Pancreas (tissue), 10 donors: ENCODE measurements at regions not wholly inside any gene's neighbourhood (a gene's known extent, or its start where the extent isn't known, plus 50 kb on each side); places are given as distances from the start of the nearest gene placed in this dataset.
"Not testable (repeated sequence)": the region's sequence is repeated elsewhere in the genome, so short reads cannot be mapped to it uniquely, and the experiment has no call there.

Experiments used
- ATAC-seq, 4 donors: fragments of 200-7000 bp; cut with Tn5 transposase; one replicate each; pipeline versions ENCODE4 v1.8.0 to v1.9.1; 2020; ENCODE audit warnings: mild to moderate bottlenecking in 4 of 4, moderate library complexity in 4 of 4
- DNase-seq, 6 donors: peaks; one replicate each; pipeline ENCODE4 v3.0.0-alpha.2; 2020
- FAIRE-seq: peaks from 2 replicates; lab custom pipeline; 2012; peaks lifted over from hg19 to GRCh38; lab: Jason Lieb, UNC
- H3K27ac ChIP-seq, 4 donors: fragments of 200-600 bp; sonication (generic); 1 replicate in 3 of 4; 2 replicates in 1 of 4; pipeline versions ENCODE4 v1.5.0 to v1.8.0; 2020
- H3K27me3 ChIP-seq, 4 donors: fragments of 200-600 bp; one replicate each; pipeline ENCODE4 v1.8.0; 2021
- H3K36me3 ChIP-seq, 3 donors: fragments of 200-600 bp; sonication (generic) in 1 of 3; one replicate each; pipeline versions ENCODE4 v1.5.0 to v1.8.0; 2020 to 2021
- H3K4me1 ChIP-seq, 3 donors: fragments of 200-600 bp; one replicate each; pipeline ENCODE4 v1.8.0; 2021
- H3K4me3 ChIP-seq, 4 donors: fragments of 200-600 bp; sonication (generic) in 2 of 4; one replicate each; pipeline versions ENCODE4 v1.5.0 to v1.8.0; 2020 to 2021
- H3K9me3 ChIP-seq, 4 donors: fragments of 200-600 bp; one replicate each; pipeline ENCODE4 v1.8.0; 2021
- WGBS, 2 donors: extraction: QIAGEN DNeasy Blood & Tissue Kit; methylation state at CpG; one replicate each; pipeline ENCODE4 v1.1.7; 2013; 5-methylcytosine and 5-hydroxymethylcytosine counted together
- intact Hi-C, 3 donors: fragments of 100-400 bp; cut with DNase I; formaldehyde crosslinking; loops; one replicate each; pipeline versions ENCODE4 v1.11.1 to v1.14.2; 2022
- TF ChIP-seq, protein P1 (sequence below), 4 donors: fragments of 200-600 bp; sonication (generic) in 3 of 4; IDR thresholded peaks; one replicate each; pipeline versions ENCODE4 v1.5.0 to v1.8.0; 2021; ENCODE audit warnings: antibody characterized with exemption in 4 of 4
- donor health status: healthy with polysubstance abuse.
- donor health status: DM: no; HTN: no; CAD: no; lungs with moderate emphysema.
- donor health status: DM: no; HTN: no; CAD: no.
- donor health status: control.
- donor health status: control.
- donor health status: Bipolar disorder and iron deficiency.
- donor health status: DM: yes; HTN: yes; CAD: no.
- donor health status: DM: no; HTN: no; CAD: no.
- donor health status: DM: no; HTN: no; CAD: no.
- donor health status: DM: yes; HTN: yes; CAD: no.

DNA sequence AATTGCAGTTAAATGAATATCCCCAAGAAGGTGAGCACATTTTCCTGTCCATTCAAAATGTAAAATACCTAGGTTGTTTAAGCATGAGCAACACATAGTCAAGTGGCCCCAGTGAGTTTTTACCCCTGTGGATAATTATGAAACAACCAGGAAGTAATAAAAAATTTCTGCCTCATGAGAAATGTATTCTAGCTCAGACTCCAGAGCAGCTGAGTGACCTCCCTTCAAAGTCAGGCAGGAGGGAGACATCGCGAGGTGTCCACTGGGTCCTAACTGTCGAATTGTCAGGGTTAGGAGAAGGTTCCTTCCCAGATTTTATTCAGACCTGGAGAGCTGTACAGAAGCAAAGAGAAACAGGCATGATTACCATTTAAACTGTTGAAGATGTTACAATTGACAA lies 416.6 kb upstream of the SMIM21 start:
- no peaks in the 10 kb centered on the region for H3K4me1 ChIP-seq
- 69 to 76% methylated on average over 3 of the region's 3 CpGs for WGBS, 2 donors
- TF ChIP-seq, protein P1, sequence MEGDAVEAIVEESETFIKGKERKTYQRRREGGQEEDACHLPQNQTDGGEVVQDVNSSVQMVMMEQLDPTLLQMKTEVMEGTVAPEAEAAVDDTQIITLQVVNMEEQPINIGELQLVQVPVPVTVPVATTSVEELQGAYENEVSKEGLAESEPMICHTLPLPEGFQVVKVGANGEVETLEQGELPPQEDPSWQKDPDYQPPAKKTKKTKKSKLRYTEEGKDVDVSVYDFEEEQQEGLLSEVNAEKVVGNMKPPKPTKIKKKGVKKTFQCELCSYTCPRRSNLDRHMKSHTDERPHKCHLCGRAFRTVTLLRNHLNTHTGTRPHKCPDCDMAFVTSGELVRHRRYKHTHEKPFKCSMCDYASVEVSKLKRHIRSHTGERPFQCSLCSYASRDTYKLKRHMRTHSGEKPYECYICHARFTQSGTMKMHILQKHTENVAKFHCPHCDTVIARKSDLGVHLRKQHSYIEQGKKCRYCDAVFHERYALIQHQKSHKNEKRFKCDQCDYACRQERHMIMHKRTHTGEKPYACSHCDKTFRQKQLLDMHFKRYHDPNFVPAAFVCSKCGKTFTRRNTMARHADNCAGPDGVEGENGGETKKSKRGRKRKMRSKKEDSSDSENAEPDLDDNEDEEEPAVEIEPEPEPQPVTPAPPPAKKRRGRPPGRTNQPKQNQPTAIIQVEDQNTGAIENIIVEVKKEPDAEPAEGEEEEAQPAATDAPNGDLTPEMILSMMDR (IDR thresholded peaks at IDR 0.05), result no peak

DNA sequence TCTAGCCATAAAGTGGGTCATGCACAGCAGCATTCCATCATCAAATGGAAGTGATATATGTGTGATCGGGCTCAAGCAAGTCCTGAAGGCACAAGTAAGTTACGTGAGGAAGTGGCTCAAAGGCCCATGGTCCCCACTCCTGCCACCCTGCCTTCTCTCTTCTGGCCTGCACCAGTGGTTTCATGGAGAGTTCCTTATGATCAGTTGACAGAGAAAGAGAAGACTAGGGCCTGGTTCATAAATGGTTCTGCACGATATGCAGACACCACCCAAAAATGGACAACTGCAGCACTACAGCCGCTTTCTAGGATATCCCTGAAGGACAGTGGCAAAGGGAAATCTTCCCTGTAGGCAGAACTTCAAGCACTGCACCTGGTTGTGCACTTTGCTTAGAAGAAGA lies 412.6 kb upstream of the SMIM21 start:
- WGBS, 2 donors, result 65 to 69% methylated on average over 4 of the region's 4 CpGs
- Histone ChIP-seq H3K4me3 (no peak overlapping the region), H3K27me3 (no peaks in the 10 kb centered on the region), H3K9me3 (no peaks in the 10 kb centered on the region), H3K36me3 (no peaks in the 10 kb centered on the region), H3K4me1 (no peaks in the 10 kb centered on the region), H3K27ac (no peak overlapping the region)
- intact Hi-C loops, result no loop called here
- DNase-seq (no peak), FAIRE-seq (no peak), ATAC-seq (no peak)
- TF ChIP-seq, protein P1 (IDR thresholded peaks at IDR 0.05), result no peak

More for the DNA sequence above, 416.6 kb upstream of the SMIM21 start:
- Histone ChIP-seq H3K27ac (no peak overlapping the region), H3K36me3 (no peaks in the 10 kb centered on the region), H3K27me3 (no peaks in the 10 kb centered on the region), H3K4me3 (no peak overlapping the region), H3K9me3 (no peaks in the 10 kb centered on the region)
- ATAC-seq (no peak), FAIRE-seq (no peak), DNase-seq (no peak)
- intact Hi-C loops, result no loop called here

DNA sequence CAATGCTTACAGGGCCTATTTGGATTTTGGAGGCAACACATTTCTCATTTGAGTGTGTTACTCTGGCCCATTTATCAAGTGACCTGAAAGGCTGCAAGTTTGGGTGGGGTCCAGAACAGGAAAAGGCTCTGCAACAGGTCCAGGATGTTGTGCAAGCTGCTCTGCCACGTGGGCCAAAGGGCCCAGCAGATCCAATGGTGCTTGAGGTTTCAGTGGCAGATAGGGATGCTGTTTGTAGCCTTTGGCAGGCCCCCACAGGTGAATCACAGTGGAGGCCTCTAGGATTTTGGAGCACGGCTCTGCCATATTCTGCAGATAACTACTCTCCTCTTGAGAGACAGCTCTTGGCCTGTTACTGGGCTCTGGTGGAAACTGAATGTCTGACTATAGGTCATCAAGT lies 412.2 kb upstream of the SMIM21 start:
- ATAC-seq, H3K27me3 ChIP-seq, H3K4me1 ChIP-seq, H3K9me3 ChIP-seq, H3K27ac ChIP-seq, FAIRE-seq, intact Hi-C loops, H3K4me3 ChIP-seq, DNase-seq, H3K36me3 ChIP-seq: not testable (repeated sequence)
- 68 to 82% methylated on average over 2 of the region's 2 CpGs for WGBS, 2 donors

DNA sequence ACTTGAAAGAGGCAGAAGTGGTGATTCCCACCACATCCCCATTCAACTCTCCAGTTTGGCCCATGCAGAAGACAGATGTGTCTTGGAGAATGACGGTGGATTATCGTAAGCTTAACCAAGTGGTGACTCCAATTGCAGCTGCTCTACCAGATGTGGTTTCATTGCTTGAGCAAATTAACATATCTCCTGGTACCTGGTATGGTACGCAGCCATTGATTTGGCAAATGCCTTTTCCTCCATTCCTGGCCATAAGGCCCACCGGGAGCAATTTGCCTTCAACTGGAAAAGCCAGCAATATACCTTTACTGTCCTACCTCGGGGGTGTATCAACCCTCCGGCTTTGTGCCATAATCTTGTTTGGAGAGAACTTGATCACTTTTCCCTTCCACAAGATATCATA lies 411.5 kb upstream of the SMIM21 start:
- Histone ChIP-seq H3K27me3 (peaks cover 0 to 3% (median 0%) of the 10 kb centered on the region in 4 donors), H3K9me3 (no peaks in the 10 kb centered on the region), H3K4me3 (no peak overlapping the region), H3K27ac (no peak overlapping the region), H3K4me1 (no peaks in the 10 kb centered on the region), H3K36me3 (no peaks in the 10 kb centered on the region)
- intact Hi-C loops, result no loop called here
- WGBS, 2 donors, result 69 to 80% methylated on average over 6 of the region's 6 CpGs
- no peak for FAIRE-seq
- TF ChIP-seq, protein P1 (IDR thresholded peaks at IDR 0.05), result no peak
- no peak for ATAC-seq
- no peak for DNase-seq

DNA sequence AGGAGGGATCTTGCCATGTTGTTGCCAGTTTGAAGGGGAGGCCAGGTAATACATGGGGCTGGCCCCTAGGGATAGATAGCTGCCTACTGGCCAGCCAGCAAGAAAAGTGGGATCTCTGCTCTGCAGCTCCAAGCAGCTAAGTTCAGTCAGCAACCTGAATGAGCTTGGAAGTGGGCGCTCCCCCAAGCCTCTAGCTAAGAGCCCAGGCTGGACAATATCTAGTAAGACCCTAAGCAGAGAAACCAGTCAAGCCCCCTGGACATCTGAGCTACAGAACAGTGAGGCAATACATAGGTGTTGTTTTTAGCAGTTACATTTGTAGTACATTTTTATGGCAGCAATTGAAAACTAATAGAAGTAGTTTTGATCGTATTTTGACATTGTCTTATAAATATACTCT lies 409.8 kb upstream of the SMIM21 start:
- FAIRE-seq (no peak), DNase-seq (no peak), ATAC-seq (no peak)
- Histone ChIP-seq H3K27ac (no peak overlapping the region), H3K27me3 (peaks cover 0 to 3% (median 0%) of the 10 kb centered on the region in 4 donors), H3K4me1 (no peaks in the 10 kb centered on the region), H3K36me3 (no peaks in the 10 kb centered on the region), H3K9me3 (no peaks in the 10 kb centered on the region), H3K4me3 (no peak overlapping the region)
- WGBS, 2 donors, result 69 to 83% methylated on average over 2 of the region's 2 CpGs
- intact Hi-C loops, result no loop called here
- TF ChIP-seq, protein P1 (IDR thresholded peaks at IDR 0.05), result no peak
